ENCODE measurements at regions not wholly inside any gene's neighbourhood (a gene's known extent, or its start where the extent isn't known, plus 50 kb on each side); places are given as distances from the start of the nearest gene placed in this dataset.

- peak; percentile 13 for DNase-seq
These were observed 82.8 kb downstream of the INHBB start for GRCh38 chr2:120428748-120429147.

DNA sequence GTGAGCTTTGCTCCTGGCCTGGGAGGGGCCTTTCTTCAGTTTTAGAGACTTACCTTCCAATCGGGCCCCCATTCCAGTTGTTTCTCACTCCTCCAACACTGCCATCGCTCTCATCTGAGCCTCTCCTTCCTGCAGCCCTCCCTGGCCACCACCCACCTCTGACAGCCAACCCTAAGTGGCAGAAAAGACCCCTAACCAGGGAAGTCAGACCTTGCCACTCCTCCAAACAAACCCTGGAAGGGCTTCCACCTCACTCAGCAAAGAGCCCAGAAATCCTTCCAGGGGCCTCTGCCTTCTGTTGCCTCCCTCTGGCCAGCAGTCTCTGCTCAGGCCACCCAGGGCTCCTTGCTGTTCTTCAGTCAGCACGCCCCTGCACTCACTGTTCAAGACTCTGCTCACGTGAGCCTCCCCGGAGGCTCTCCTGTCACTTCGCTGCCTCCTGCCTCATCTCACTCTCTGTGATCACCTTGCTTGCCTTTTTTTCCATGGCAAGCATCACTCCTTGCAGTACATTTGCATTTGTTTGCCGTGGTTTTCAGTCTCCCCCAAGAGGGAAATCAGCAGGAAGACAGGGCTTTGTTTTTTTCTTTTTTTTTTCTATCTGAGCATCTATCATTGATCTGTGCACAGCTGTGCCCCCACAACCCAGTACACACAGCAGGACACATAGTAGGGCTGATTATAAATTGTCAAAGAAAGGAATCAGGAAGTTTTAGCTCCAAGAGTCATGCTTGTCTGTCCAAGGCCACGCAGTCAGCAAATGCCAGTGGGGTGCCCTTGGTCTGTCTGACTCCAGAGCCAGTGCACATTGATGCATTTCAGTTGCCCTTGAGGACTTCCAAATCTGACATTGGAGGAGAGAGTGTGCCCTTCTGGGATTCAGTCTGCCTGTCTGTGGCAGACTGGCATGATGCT is 83.9 kb downstream of the INHBB start:
- no peak for DNase-seq

DNA sequence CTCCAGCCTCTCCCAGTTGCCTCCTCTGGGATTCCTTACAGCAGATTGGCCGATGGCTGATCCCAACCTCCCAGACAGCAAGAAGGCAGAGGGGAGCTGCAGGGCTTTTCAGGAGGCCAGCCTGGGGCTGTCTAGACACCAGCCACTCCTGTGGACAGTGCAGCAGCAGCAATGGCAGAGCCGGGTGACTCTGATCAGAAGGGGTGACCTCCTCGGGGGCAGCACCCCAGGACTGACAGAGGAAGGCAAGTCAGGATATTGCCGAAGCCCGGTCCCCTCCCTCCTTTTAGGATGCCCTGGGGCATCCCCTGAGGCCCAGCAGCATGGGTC is 84.5 kb downstream of the INHBB start:
- no peak for DNase-seq

- no peak for DNase-seq
These were observed 85.0 kb downstream of the INHBB start for GRCh38 chr2:120430957-120431356.

- DNase-seq = no peak
These were observed 85.7 kb downstream of the INHBB start for GRCh38 chr2:120431386-120432292.

- DNase-seq = no peak
These were observed 86.5 kb downstream of the INHBB start for GRCh38 chr2:120432293-120432975.

DNA sequence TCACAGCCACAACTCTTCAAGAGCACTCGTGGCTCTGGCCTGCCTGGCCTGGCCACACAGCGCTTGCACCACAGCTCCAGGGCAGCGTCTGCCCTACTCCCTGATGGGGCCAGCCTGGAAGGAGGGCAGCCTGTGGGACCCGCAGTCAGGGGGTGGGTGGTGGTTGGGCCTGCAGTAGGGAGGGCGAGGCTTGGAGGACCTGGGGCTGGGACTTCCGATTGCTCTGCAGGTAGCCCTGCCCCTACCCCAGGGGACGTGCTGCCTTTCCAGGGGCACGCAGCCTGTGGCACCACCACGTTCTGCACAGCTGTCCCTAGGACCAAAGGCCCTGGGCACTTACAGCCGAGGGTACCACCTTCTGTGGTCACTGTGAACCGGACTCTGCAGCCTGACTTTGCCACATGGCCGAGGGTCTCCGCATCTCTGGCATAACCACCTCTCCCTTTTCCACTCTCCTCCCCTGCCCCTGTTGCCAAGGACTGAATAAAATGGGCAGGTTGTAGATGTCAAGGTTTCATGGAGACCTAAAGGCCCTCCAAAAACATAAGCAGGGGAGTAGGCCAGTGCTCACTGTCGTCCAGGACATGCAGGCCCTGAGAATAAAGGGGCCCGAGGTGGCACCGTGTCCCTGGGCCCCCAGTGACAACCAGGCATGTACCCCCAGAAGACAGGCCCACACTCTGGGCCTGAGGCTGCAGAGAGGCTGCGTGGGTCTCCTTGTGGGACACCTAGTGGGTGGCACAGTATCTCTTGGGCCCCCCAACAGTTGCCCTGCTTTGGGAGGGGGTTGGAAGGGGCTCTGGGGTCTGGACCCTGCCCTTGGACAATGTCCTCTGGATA is 87.3 kb downstream of the INHBB start:
- no peak for DNase-seq

- DNase-seq = no peak
These were observed 87.9 kb downstream of the INHBB start for GRCh38 chr2:120433816-120434290.

- DNase-seq = no peak
These were observed 88.8 kb downstream of the INHBB start for GRCh38 chr2:120434492-120435308.

DNA sequence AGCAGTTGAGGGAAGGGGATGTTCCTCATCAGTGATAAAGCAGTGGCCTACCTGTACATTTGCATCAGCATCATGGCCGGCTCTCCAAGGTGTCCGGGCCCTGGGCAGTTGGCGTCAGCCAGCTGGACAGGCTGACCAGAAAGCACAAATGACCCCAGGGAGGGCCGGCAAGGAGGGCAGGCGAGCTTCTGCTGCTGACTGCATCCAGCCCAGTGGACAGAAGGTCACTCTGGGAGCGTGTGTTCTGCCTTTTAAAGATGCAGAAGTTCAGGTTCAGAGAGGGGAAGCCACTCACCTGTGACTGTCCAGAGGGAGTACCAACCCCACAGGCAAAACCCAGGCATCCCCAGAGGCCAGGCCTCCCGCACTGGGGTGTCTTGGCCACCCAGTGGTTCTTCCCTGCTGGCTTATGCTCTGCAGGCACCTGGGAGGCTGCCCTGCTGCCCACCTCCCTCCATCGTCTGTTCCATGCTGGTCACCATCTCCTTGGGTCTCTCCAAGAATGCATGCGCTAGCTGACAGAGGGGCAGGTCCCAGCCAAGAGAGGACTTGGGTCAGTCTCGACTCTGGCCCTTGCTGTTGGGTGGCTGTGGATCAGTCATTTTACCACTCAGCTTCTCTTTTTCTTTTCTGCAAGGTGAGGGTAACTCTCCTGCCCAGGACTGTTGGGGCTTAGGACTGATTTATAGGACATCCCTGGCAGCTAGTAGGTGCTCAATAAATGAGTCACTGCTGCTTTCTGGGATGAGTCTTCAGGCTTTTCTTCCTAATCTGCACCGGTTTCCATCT is 89.9 kb downstream of the INHBB start:
- no peak for DNase-seq

- DNase-seq = no peak
These were observed 90.5 kb downstream of the INHBB start for GRCh38 chr2:120436460-120436739.

- no peak for DNase-seq
These were observed 91.1 kb downstream of the INHBB start for GRCh38 chr2:120436885-120437603.

GRCh38 chr2:120437604-120438000 is 91.7 kb downstream of the INHBB start:
- no peak for DNase-seq

- no peak for DNase-seq
These were observed 92.5 kb downstream of the INHBB start for GRCh38 chr2:120438301-120439066.

GRCh38 chr2:120439067-120439368 is 93.1 kb downstream of the INHBB start:
- no peak for DNase-seq

DNA sequence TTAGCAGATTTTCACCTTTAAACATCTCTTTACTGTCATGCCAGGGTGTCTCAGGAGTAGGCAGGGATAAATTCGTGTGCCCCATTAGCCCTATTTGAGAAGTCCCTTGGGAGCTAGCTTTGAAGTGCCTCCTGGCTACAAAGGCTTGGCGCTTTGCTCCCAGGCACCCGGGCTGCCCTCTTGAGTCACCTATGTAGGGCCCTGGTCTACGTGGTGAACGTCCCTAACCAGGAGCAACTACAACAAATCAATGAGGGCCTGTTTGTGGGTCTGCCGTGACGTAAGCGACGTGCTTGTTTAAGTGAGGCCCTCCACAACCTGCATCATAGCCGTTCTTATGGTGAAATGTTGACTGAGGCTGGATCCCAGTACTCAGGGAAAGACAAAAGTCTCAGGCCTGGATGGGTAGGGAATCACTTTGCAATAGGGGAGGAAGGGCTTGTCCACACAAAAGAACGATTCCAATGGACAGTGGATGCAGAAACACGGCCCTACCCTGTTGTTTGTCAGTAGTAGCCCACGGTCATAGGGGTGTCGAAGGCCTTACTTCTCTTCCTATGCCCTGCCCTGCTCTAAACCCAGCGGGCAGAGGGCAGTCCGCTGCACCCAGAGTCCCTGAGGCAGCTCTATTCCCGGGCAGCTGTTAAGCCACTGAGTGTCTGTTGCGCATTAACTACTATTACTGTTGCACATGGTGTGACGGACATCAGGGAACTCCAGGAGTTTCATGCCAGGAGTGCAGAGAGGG is 93.9 kb downstream of the INHBB start:
- DNase-seq = no peak

DNA sequence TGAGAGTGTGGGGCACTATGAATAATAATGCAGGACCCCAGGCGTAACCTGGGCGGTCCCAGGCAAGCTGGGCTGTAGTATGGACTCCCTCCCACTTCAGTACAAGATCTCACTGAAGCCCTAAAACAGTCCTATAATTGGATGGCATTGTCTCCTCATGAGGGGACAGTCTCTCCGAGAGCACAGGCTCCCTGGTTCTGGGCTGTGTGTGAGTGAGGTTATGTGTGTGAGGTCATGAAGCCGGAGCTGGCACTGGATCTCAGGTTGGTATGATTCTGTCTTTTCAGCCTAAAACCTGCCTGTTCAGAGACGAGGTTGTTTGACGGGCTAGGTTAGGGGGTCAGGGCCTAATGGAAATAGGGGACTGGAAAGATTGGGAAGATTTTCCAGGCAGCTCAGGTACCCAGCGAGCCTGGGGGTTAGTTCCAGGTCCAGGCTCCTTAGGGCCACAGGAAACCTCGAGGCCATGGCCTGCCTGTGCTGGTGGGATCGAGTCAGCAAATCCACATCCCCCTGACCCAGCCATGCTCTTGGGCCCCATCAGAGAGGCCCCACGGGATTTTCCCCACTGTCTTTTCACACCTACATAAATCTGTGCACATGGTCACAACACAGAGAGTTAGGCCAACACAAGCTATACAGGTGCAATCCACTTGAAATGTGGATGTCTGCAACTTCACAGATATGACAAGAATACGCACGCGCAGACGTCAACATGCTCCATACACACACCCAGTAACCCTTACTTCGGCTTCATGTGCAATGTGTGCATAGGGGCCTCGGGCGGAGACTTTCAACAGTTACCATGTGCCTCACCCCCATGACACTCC is 94.8 kb downstream of the INHBB start:
- no peak for DNase-seq

- no peak for DNase-seq
These were observed 95.4 kb downstream of the INHBB start for GRCh38 chr2:120441351-120441700.
